HS-27A (cell line): ENCODE measurements at regions not wholly inside any gene's neighbourhood (a gene's known extent, or its start where the extent isn't known, plus 50 kb on each side); places are given as distances from the start of the nearest gene placed in this dataset.

ENCODE experiments used
- DNase-seq: peaks from one replicate; pipeline ENCODE4 v3.0.0-alpha.2; 2012; ENCODE audit warnings: low read depth, missing footprints

DNA sequence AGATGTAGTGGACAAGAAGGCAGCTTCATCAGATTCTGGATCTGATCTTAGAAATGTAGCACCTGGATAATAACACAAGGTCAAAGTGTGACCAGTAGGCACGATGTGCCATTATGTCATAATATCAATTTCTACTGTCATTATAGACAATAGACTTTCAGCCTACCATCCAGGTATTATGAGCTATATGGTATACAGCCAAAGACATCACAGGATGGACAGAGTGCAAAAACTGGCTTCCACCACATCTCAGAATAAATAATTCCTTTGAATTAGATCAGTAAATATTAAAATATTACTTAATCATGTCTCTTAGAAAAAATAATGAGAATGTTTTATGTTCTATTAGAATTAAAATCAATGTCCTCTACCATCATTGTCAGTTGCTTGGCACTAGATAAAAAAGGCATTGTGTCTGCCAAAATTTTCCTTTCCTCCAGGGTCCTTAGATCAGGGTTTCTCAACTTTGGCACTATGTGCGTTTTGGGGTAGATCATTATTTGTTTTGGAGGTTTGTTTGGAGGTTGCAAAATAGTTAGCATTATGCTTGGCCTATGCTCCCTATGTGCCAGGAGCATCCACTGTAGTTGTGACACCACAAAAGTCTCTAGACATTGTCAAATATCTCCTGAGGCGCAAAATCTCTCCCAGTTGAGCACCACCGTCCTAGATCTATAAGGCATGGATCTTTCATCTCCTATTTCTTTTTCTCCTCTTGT, 86.7 kb upstream of the NRIP1 start:
- no peak for DNase-seq

DNA sequence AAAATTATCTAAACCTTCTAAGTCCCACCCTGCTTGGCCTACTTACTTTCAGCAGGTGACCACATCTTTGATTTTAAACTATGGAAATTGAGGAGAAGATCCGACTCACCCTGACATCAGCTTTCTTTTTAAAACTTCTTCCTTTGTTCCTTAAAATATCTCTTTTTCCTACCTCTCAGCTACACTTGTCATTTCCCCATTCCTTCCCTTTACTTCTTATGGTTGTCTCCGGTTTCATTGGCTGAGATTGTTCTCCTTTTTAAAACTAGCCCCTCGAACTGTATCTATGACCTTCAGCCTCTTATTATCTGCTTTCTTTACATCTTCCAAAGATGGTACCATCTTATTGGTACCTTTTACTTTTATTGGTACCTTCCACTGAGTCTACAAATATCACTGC, 87.8 kb upstream of the NRIP1 start:
- DNase-seq: no peak

DNA sequence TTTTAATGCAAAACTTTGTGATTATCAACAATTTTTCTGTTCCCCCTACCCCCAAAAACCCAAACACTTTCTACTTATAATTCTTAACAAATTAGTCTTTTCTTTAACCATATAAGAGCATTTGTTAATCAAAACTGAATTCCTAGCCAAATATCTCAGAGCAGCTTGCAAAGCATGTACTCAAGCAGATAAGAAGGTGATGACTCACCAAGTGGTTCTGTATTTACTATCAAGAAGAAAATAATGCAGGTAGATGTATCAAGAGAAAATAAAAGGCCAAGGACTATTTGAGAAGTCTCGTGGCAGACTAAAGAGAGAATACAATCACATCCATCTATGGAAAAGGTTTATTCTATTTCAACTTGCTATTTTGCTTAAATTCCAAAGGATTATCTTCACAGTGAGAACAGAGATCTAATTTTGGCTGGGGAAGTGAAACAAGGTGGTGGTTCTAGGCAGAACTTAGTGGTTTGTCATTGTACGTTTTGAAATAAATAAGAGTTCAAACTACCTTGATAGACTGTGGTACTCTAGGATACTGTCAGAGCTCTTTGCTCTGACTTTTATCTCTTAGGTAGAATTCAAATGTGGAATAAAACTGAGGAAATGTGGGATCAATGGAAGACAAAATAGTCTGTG, 94.7 kb upstream of the NRIP1 start:
- DNase-seq: no peak

DNA sequence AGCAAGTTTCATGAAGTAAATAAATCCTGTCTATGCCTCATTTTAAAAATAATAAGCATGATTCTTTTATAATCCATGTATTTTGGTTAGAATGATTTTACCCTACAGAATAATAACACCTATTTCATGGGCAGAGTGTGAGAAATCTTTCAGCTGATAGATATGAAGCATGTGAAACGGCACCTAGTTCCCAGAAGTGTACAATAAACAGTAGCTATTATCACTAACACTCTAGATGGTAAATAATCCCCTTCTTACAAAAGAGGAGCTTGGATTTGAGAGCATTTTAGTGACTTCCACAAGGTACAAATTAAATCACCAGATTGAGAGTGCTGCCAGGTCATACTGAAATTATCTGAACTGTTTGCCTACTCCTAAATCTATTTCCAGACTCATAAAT, 95.3 kb upstream of the NRIP1 start:
- DNase-seq: no peak

DNA sequence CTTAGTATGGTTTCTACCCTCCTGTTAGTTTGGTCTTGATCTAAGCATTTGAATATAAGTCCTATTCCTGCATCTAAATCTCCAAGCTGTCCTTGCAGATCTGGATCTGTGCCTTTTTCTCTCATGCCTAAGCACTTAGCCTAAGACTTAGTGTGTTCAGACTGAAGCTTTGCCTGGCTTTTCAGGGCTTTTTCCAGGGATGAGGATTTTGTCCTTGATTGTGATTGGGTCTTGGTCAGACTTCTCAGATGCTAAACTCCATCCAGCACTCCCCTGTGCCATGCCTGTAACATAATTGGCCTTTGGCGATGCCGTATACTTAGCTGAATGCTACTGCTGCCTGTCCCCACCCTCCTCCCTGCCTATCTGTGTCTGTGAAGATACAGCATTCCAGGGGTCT, 98.1 kb upstream of the NRIP1 start:
- no peak for DNase-seq

DNA sequence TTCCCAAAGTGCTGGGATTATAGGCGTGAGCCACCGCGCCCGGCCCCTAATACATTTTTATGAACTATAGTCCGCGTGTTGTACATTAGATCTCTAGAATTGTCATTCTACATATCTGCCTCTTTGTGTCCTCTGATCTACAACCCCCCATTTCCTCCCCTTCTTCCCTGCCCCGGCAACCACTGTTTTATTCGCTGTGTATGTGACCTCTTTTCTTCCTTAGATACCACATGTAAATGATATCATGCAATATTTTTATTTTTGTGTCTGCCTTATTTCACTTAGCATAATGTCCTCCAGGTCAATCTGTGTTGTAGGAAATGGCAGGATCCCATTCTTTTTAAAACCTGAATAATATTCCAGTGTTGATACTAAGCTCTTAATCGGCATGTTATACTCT, 99.5 kb upstream of the NRIP1 start:
- DNase-seq: no peak

DNA sequence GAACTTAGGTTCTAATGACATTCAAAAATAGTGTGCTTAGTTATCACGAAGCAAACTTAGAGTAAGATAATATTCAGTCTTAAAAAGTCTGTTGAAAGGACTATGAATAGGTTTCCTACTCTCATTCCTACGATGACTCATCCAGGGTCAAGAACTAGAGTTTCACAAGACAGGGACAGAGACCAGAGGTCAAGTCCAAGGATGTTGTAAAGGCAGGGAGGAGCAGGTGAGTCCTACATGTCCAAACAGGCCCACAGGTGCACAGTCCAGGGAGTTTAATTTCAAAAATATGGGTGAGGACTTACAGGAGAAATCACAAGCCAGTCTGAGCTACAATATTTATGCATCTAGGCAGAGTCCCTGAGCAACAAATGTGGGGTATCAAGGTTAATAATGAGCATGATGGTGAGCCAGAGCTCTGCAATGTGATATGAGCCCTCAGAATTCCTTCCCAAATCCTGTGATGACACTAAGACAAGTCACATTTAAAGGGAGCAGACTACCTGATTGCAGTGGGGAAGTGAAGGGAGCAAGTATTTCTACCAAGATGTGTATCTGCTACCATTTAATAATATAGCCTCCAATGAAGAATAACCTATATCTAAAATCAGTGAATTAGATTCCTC, 100.0 kb upstream of the NRIP1 start:
- no peak for DNase-seq

DNA sequence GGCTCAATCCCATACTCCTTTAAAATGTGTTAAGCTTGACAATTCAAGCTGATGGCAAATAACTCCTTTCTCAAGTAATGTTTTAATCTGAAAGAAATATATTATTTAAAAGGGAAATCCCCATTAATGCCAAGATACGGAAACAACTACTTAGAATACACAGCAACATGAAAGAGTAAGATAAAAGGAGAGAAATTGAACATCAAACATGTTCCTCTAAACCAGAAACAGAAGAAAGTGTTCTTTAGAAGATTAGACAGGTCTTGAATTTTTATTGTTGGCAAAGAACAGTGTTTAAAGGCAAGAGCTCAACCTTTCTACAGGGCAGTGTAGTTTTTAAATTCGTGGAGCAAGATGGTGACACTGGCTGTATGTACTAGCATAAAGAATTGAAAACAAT, 105.8 kb upstream of the NRIP1 start:
- DNase-seq: no peak

DNA sequence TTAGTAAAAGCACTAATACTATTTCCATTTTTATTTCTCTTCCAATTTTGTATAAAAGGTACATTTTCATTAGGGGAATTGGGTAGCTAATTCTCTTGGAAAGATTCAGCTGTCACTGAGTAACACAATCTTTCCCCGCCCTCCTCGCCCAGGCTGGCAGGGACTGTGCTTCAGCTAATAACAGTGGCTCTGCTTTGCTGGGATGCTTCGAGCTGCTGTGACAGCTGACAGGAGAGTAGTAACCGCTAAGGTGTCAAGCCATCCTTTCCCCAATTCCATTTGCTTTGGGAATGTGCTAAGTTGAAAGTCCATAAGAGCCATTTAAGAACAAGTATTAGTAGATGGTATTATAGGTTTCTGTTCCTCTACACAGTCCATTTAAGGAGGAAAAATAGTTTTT, 106.7 kb upstream of the NRIP1 start:
- no peak for DNase-seq

DNA sequence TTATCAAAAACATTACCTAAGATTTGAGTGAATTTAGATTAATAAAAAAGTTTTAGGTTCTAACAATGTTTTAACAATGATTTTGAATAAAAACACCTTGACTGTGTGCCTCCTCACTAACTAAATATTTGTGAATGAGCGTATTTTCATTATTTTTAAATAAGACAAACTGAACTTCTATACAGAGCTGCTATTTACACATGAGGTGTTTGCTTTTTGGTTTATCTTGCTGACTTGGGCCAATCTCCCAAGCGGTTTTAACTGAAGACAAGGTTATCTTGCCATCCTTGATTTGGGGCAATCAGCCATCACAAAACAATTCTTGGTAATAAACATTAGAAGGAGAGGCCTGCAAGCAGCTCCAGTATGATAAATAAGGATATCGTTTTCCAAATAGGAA, 108.2 kb upstream of the NRIP1 start:
- DNase-seq: no peak

DNA sequence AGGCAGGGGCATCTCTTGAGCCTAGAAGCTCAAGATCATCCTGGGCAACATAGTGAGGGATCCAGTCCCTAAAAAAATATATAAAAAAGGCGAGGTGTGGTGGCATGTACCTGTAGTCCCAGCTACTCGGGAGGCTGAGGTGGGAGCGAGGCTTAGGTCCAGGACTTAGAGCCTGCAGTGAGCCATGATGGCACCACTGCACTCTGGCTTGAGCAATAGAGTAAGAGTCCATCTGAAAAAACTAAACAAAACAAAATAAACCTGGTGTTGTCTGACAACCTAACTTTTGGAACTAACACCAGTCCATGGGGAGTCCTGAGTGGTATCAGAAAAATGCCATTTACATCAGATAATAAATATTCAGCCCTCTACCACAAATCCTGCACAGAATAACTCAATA, 110.1 kb upstream of the NRIP1 start:
- DNase-seq: no peak

DNA sequence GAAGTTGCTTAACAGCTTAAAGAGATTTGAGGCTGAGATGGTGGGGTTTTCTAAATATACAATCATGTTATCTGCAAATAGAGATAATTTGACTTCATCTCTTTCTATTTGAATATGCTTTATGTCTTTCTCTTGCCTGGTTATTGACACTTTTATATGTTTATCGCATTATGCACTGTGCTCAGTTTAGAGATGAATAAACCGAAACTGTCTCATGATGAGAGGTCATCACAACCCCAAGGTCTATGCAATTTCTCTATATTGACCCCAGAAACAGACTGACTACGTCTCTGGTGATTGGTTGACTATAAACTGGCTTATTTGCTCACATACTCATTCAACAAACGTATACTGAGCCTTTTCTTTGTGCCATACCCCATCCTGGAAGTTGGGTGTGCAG, 117.9 kb upstream of the NRIP1 start:
- no peak for DNase-seq

DNA sequence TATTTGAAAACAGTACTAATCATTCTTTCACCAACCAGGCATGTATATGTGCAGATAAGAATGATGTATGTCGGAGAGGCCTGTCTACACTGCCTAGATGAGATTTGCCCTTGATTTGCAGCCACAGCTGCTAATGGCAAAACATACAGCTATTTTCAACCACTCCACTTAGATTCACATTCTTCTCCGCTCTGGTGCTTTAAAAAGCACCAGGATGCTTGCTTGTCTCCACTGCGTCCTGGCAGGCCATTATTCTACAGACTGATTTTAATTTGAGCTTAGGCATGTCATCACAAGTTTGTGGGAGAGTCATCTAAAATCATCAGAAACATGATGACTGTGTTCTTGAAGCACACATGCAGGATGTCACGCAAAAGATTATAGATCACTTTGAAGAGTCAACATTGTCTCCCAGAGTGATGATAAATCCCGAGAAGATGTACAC, 119.0 kb upstream of the NRIP1 start:
- DNase-seq: no peak

DNA sequence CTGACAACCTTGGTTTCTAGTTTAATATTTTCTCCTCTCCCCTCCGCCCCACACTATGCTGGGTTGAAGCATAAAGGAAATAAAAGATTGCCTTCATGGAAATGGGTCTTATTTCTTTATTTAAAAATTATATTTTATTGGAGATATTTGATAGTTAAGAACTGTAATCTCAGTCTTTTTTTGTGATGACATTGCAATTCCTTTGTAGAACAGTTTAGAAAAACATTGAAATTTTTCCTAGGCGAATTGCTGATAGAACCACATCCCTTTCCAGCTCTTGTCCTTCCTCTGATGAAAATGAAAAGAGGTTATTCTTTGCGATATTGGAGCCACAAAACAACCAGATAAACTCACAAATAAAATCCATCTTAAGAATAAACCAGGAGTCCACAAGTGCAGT, 125.6 kb upstream of the NRIP1 start:
- DNase-seq: no peak

DNA sequence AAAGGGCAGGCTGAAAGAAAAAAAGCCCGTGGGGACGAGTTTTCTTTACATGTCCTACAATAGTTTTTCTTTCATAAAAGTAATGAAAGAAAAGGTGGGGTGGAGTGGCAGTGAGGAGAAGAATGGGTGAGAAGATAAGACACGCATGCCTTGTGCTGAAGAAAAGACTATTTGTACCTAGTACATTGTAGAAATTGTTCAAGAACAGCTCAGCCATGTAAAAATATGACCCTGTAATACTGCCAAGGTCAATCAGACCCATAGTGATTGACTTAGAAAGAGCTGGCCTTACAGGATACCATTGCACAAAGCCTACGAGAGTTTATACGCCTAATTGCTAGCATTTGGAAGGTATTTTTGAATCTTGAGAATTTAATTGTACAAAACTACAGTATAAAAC, 126.0 kb upstream of the NRIP1 start:
- DNase-seq: no peak

DNA sequence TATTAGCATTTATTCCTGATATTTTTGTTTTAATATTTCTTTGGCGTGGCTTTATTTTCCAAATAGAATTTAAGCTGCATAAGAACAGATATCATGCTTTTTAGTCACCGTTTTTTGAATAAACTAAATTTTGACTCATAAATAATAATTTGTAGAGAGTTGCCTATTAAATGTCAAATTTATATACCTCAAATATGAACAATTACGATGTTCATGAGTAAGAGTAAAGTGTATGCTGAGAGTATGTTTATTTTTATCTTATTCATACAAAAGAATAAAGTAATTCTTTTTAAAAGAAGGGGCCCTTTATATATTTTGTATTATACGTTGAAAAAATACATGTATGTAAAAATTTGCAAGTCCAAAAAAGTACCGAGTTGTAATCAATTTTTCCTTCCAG, 126.5 kb upstream of the NRIP1 start:
- DNase-seq: no peak

DNA sequence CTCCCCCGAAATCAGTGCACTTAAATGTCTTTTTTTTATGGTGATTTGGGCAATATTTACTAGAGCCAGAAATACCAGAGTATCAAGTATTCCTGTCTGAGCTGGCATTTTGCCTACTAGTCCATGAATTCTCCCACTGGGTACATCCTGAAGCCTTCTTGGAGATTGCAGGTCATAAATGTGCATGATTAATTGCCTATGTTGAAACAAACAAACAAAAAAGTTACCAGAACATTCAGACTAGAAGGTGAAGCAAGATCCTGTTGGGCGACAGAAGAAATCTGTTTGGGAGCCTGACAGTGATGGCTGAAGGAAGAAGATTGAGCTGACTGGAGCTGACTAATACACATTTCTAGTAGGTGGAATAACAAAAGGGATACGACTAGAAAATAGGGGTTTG, 127.4 kb upstream of the NRIP1 start:
- DNase-seq: no peak

DNA sequence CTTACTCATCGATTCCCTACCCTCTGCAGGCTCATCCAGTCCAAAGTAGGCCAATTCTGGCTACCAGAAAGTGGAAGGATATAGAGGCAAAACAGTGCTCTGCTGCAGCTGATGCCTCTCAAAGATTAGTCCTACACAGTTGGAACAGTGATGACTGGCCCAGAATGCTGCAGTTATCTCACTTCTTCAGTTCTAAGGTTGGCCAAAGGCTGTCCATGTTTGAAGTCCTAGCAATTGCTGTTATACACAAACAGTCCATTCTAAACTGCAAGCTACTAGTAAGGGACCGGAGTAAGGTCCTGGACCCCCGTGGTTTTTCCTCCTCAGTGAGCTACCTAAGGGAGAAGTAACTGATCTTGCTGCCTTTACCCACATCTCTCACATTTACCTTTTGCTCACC, 129.1 kb upstream of the NRIP1 start:
- DNase-seq: no peak

DNA sequence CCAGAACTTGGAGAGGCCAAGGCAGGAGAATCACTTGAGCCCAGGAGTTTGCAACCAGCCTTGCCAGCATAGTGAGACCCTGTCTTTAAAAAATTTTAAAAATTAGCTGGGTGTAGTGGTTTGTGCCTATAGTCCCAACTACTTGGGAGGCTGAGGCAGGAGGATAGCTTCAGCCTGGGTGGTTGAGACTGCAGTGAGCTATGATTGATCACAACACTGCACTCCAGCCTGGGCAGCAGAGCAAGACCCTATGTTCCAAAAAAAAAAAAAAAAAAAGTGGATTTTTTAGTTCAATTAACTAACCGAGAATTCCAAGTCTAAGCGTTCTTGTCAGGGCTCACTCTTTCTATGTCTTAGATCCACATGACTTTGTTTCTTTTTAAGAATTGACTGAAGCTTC, 130.3 kb upstream of the NRIP1 start:
- DNase-seq: no peak

DNA sequence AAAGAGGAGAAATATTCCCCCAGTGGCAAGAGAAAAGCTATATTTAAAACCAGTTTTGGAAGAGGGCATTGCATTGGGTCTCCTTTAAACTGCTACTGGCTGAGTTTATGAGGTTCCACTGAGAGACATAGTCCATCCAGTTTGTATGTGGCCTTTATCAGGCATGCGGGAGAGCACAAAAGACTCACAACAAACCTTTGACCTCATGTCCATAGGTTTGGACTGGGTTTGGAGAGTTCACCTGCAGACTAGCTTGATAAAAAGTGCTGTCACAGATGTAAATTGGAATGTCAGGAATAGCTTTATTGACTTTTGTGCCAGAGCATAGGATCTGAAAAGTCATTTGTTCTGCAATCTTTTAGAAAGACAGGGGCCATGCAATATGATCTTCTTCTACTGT, 131.0 kb upstream of the NRIP1 start:
- no peak for DNase-seq

DNA sequence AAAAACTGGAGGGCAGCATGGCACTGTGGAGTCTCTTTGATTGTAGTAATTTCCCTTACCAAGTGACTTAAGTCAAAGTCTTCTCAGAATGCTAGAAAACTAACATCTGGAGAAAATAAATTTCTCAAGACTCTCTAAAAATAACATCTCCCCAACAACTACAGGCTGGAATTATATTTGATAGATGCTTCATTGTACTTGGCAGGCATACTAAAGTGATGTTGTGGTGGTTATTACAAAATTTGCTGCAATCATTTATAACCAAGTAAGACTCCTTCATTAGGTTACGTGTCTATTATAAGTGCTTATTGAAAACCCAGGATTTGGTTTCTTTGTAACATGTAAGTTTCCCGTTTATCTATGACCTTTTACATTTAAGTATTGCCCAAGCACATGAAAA, 132.9 kb upstream of the NRIP1 start:
- no peak for DNase-seq

DNA sequence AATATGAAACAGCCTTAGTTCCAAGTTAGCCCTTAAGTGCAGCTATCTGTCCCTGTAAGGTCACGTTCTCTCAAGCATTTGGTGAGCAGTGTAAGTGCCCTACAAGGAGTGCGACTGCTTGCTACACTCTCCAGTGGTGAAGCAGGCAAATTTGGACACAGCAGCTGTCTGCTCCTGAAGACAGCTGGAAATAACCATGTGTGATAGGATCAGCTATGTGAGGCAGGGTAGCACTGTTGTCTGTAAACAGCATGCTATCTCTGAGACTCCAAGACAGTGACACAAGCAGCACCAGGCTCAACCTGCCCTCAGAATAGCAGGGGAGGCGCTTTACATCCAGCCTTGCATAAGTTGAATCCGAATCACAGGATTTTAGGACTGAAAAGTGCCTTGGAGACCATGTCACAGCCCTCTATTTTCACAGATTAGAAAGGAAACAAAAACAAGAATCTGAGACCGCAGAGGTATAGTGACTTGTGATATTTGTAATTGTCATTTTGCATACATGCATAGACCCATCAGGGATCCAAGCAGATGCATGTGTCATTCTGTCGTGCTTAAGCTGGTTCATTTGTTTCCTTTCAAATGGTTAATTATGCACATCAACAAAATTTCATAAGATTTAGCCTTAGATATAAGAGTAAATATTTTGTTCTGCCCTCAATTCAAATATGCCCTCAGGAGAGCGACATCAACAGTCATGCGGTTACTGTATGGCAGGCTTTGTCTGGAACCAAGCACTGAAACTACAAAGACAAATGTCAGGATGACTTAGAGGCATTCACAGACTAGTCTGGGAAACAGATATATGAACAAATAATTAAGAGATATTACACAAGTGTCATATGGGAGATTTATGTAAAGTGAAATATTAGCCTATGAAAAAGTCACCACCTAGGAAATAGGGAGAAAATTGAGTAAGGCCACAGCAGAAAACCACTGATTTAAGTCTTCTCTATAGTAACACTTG, 134.9 kb upstream of the NRIP1 start:
- no peak for DNase-seq

DNA sequence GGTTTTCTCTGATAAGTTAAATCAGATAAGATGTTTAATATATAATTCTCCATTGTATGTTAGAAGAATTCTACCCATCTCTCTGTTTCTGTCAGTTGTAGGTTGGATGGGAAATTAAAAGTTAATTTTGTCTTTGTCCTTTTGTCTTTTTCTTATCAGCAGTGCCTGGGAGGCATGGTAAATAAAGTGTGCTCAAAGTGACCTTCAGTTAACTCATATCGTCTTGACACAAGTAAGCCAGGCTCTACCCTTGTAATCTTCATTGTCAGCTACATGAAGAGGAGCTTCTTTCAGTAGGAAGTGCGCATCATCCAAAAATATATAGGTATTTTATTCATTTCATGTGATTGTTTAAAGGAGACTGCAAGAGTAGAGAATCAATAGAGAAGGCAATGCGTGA, 138.9 kb upstream of the NRIP1 start:
- DNase-seq: no peak
